Prostate gland (tissue), 2 donors: ENCODE measurements at regions not wholly inside any gene's neighbourhood (a gene's known extent, or its start where the extent isn't known, plus 50 kb on each side); places are given as distances from the start of the nearest gene placed in this dataset.
A peak's percentile ranks its signal among the peaks of the same experiment; 100 is the strongest.

Source experiments
- DNase-seq: peaks from one replicate; pipeline ENCODE4 v3.0.0-alpha.2; 2019; ENCODE audit warnings: low spot score
- H3K27ac ChIP-seq, 2 donors: fragments of 200-600 bp; sonication (generic); 2 replicates each; pipeline ENCODE4 v1.5.1; 2017 to 2019
- H3K27me3 ChIP-seq: fragments of 200-600 bp; sonication (generic); replicated peaks from 2 replicates; pipeline ENCODE4 v1.5.1; 2019; ENCODE audit not compliant: insufficient read depth
- H3K36me3 ChIP-seq, 2 donors: fragments of 200-600 bp; sonication (generic); 1 replicate in 1 of 2; 2 replicates in 1 of 2; pipeline versions ENCODE4 v1.5.1 to v1.8.1; 2017 to 2019
- H3K4me1 ChIP-seq: fragments of 200-600 bp; sonication (generic); replicated peaks from 2 replicates; pipeline ENCODE4 v1.5.1; 2019
- H3K4me3 ChIP-seq, 2 donors: fragments of 200-600 bp; sonication (generic); 2 replicates each; pipeline ENCODE4 v1.5.1; 2017 to 2019
- H3K9me3 ChIP-seq: fragments of 200-600 bp; sonication (generic); 2 replicates; pipeline ENCODE4 v1.5.1; 2017
- POLR2A ChIP-seq: fragments of 450-650 bp; IDR thresholded peaks from one replicate; pipeline ENCODE4 v1.6.1; 2016; ENCODE audit warnings: antibody characterized with exemption, mild to moderate bottlenecking
- POLR2AphosphoS5 ChIP-seq: sonication (generic); formaldehyde crosslinking; IDR thresholded peaks from one replicate; pipeline ENCODE4 v1.6.1; 2017; ENCODE audit warnings: antibody characterized with exemption
- WGBS: methylation state at CpG from one replicate; pipeline ENCODE4 v1.1.5; 2018; 5-methylcytosine and 5-hydroxymethylcytosine counted together
- intact Hi-C: fragments of 100-400 bp; cut with DNase I; formaldehyde crosslinking; loops from one replicate; pipeline ENCODE4 v1.14.2; 2022
- TF ChIP-seq, protein P1 (sequence below), 4 experiments: fragments of 200-600 bp in 2 of 4; fragments of 450-650 bp in 2 of 4; sonication (generic) in 2 of 4; IDR thresholded peaks; 1 replicate in 3 of 4; 2 replicates in 1 of 4; pipeline ENCODE4 v1.5.1; 2016 to 2019; ENCODE audit warnings: antibody characterized with exemption in 4 of 4, mild to moderate bottlenecking in 2 of 4, moderate library complexity in 2 of 4

DNA sequence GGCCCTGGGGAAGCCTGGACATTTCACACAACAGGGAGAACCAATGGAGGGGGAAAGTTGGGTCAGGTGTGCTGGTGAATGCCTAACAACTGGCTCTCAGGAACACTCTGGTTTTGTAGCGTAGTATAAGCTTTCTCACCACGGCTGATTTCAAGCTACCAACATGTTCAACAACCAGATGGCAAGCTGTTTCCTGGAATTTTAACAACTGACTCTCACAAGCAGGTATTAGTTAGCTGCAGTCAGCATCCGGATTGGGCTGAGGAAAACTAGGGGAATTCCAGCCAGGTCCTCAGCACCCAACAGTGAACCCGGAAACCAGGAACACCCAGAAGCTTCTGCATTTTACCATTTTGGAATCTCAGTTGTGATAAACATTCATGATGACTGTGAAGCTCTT lies 162.3 kb upstream of the CAMK1G start:
- Histone ChIP-seq H3K27me3 (no peaks in the 10 kb centered on the region), H3K4me3 (no peak overlapping the region), H3K27ac (peak overlapping the region; percentile 33 to 45), H3K36me3 (no peaks in the 10 kb centered on the region), H3K9me3 (no peaks in the 10 kb centered on the region), H3K4me1 (no peaks in the 10 kb centered on the region)
- intact Hi-C loops: no loop called here
- TF ChIP-seq POLR2AphosphoS5 (no peak), POLR2A (no peak)
- TF ChIP-seq, protein P1, sequence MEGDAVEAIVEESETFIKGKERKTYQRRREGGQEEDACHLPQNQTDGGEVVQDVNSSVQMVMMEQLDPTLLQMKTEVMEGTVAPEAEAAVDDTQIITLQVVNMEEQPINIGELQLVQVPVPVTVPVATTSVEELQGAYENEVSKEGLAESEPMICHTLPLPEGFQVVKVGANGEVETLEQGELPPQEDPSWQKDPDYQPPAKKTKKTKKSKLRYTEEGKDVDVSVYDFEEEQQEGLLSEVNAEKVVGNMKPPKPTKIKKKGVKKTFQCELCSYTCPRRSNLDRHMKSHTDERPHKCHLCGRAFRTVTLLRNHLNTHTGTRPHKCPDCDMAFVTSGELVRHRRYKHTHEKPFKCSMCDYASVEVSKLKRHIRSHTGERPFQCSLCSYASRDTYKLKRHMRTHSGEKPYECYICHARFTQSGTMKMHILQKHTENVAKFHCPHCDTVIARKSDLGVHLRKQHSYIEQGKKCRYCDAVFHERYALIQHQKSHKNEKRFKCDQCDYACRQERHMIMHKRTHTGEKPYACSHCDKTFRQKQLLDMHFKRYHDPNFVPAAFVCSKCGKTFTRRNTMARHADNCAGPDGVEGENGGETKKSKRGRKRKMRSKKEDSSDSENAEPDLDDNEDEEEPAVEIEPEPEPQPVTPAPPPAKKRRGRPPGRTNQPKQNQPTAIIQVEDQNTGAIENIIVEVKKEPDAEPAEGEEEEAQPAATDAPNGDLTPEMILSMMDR (IDR thresholded peaks at IDR 0.05): no peak
- 54% methylated on average over 4 of the region's 4 CpGs for WGBS
- DNase-seq: no peak

DNA sequence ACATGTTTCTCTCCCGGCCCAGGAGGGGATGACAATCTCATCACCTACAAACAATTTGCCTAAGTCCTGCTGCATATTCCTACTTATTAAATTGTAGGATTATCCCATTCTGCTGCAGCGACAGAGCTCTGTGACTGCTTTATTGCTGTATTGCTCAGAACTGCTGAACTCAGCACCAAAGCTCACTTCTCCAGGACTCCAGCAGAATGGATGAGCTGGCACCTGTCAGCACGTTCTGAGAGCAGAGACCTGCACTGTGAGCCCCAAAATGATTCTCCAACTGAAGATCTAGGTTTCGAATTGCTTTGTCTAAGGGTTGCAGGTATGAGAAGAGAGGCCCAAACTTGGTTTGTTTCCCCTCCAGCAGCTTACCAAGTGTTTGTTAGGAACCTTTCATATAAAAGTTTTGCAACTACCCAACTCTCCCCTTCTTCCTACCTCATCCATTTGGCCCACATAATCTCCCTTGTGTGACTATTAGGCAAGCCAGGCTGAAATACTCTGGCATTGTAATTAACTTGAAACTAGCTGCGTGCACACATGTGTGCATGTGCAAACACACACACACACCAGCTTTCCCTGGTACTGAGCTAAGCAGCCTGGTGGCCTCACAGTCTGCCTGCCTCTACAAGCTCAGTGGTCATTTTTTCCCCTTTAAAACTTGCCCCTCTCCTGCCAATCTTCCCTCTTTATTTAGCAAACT lies 161.4 kb upstream of the CAMK1G start:
- no peaks in the 10 kb centered on the region for H3K9me3 ChIP-seq
- H3K4me1 ChIP-seq: no peaks in the 10 kb centered on the region
- WGBS: 51% methylated on average over 5 of the region's 5 CpGs
- H3K4me3 ChIP-seq: no peak overlapping the region
- H3K27ac ChIP-seq: peak overlapping the region in 1 of 2 donors; percentile 33
- intact Hi-C loops: no loop called here
- no peaks in the 10 kb centered on the region for H3K36me3 ChIP-seq
- no peaks in the 10 kb centered on the region for H3K27me3 ChIP-seq
- DNase-seq: no peak
- TF ChIP-seq, protein P1 (IDR thresholded peaks at IDR 0.05): no peak
- peak; percentile 50 for TF ChIP-seq POLR2AphosphoS5

DNA sequence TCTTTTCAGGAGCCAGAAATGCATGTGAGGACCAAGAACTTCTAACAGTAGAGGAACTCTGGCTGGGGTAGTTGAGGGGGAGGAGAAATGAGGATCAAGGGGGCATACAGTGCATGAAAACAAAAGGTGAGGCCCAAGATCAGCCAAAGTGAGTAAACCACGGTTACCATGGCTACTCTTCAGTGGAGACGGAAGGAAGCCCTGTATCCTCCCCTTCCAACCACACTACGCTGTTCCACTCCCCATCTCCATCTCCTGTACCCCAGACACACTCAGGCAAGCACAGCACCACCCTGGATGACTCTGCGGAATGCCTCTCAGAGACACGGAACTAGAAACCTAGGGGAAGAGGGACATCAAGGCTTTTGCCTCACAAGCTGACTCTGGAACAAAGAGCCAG lies 157.6 kb upstream of the CAMK1G start:
- WGBS: 78% methylated on average over 5 of the region's 5 CpGs
- H3K9me3 ChIP-seq: no peaks in the 10 kb centered on the region
- DNase-seq: no peak
- no peak overlapping the region for H3K4me3 ChIP-seq
- intact Hi-C loops: no loop called here
- no peak overlapping the region for H3K27ac ChIP-seq
- no peaks in the 10 kb centered on the region for H3K27me3 ChIP-seq
- H3K4me1 ChIP-seq: no peaks in the 10 kb centered on the region
- no peaks in the 10 kb centered on the region for H3K36me3 ChIP-seq
- TF ChIP-seq POLR2A (no peak), POLR2AphosphoS5 (no peak)
- TF ChIP-seq, protein P1 (IDR thresholded peaks at IDR 0.05): no peak

GRCh38 chr1:209427277-209427676 lies 156.2 kb upstream of the CAMK1G start:
- no peak for DNase-seq
- no peaks in the 10 kb centered on the region for H3K36me3 ChIP-seq
- TF ChIP-seq POLR2AphosphoS5 (no peak), POLR2A (no peak)
- TF ChIP-seq, protein P1 (IDR thresholded peaks at IDR 0.05): no peak
- intact Hi-C loops: no loop called here
- H3K9me3 ChIP-seq: no peaks in the 10 kb centered on the region
- 35% methylated on average over 7 of the region's 7 CpGs for whole genome bisulfite sequencing
- H3K27ac ChIP-seq: peak overlapping the region; percentile 20 to 70
- no peak overlapping the region for H3K4me3 ChIP-seq
- no peaks in the 10 kb centered on the region for H3K4me1 ChIP-seq
- no peaks in the 10 kb centered on the region for H3K27me3 ChIP-seq

DNA sequence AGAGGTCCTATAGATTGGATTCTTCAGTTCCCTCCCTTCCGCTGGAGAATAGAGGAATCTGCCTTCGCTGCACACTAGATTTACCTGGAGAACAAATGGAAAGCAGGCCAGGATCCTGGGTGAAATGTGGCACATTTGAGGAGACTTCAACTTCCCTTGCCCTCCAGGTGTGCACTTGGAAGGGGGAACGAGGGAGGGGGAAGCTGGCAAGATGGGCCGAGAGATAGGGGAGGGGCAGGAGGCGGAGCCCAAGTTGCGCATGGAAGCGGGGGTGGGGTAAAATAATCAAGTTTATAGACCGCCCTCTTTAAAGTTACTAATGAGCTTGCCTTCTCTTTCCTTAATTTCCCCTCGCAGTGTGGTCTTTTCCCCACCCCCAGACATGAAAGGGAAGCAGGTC lies 155.7 kb upstream of the CAMK1G start:
- Histone ChIP-seq H3K27me3 (no peaks in the 10 kb centered on the region), H3K9me3 (no peaks in the 10 kb centered on the region), H3K27ac (peak overlapping the region; percentile 61 to 70), H3K4me1 (no peaks in the 10 kb centered on the region), H3K4me3 (peak overlapping the region; percentile 7 to 28), H3K36me3 (no peaks in the 10 kb centered on the region)
- DNase-seq: peak; percentile 77
- TF ChIP-seq POLR2A (no peak), POLR2AphosphoS5 (peak; percentile 48)
- TF ChIP-seq, protein P1 (IDR thresholded peaks at IDR 0.05): no peak
- intact Hi-C loops: no loop called here
- 37% methylated on average over 9 of the region's 9 CpGs for WGBS
